Activated CD8-positive, alpha-beta memory T cell treated with anti-CD3 and anti-CD28 coated beads, Interleukin-2, amount 50 U/mL, for 48 hours (primary cell): ENCODE measurements at regions not wholly inside any gene's neighbourhood (a gene's known extent, or its start where the extent isn't known, plus 50 kb on each side); places are given as distances from the start of the nearest gene placed in this dataset.

Experiments used
- DNase-seq: peaks from one replicate; pipeline ENCODE4 v3.0.0-alpha.2; 2020

GRCh38 chr12:67593461-67594330 lies 54.8 kb upstream of the DYRK2 start:
- no peak for DNase-seq

GRCh38 chr12:67594888-67595287 lies 53.7 kb upstream of the DYRK2 start:
- no peak for DNase-seq

- no peak for DNase-seq
These were observed 53.2 kb upstream of the DYRK2 start for GRCh38 chr12:67595365-67595764.

- DNase-seq: no peak
These were observed 49.9 kb upstream of the DYRK2 start for GRCh38 chr12:67598598-67598997.
